GM12891 (cell line): ENCODE measurements at regions not wholly inside any gene's neighbourhood (a gene's known extent, or its start where the extent isn't known, plus 50 kb on each side); places are given as distances from the start of the nearest gene placed in this dataset.

Experiments
- DNase-seq: peaks from one replicate; pipeline ENCODE4 v3.0.0; 2011; ENCODE audit warnings: low spot score; ENCODE audit not compliant: insufficient read length
- FAIRE-seq: peaks from 2 replicates; lab custom pipeline; 2011; peaks lifted over from hg19 to GRCh38; lab: Jason Lieb, UNC
- PAX5 ChIP-seq: IDR thresholded peaks from 2 replicates; pipeline ENCODE4 v1.6.1; 2011; ENCODE audit warnings: low read length, moderate library complexity, mild to moderate bottlenecking; ENCODE audit not compliant: insufficient read depth, severe bottlenecking
- POLR2A ChIP-seq: IDR thresholded peaks from 2 replicates; pipeline ENCODE4 v1.6.1; 2011; ENCODE audit warnings: low read depth, low read length, control low read depth
- POLR2AphosphoS5 ChIP-seq: IDR thresholded peaks from 2 replicates; pipeline ENCODE4 v1.6.1; 2011; ENCODE audit warnings: low read depth, low read length, control low read depth
- POU2F2 ChIP-seq: IDR thresholded peaks from 2 replicates; pipeline ENCODE4 v1.6.1; 2011; ENCODE audit warnings: low read depth, mild to moderate bottlenecking, control low read depth, low read length, moderate library complexity
- SPI1 ChIP-seq: IDR thresholded peaks from 2 replicates; pipeline ENCODE4 v1.6.1; 2011; ENCODE audit warnings: low read depth, low read length, control low read depth
- TAF1 ChIP-seq: IDR thresholded peaks from 2 replicates; pipeline ENCODE4 v1.6.1; 2011; ENCODE audit warnings: low read depth, low read length, control low read depth

DNA sequence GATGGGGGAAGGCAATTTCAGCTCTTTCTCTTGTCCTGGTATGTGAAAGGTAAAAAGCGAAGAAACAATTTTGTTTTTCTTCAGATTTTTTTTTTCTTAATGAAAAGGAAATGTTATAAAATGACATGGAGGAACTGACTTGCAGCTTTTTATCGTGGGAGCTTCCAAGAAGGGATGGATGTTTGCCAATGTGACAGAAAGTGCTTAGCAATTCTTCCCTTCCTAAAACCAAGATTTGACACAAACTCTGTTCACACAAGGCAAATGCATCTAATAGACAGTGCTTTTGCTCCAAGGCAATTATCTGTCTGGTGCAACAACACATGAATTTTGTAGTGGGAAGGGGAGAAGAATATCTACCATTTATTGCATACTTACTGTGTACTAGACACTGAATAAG is 988.5 kb downstream of the CDH11 start:
- DNase-seq, result no peak
- TF ChIP-seq SPI1 (no peak), POU2F2 (no peak), POLR2A (no peak), PAX5 (no peak), POLR2AphosphoS5 (no peak), TAF1 (no peak)
- FAIRE-seq, result no peak

DNA sequence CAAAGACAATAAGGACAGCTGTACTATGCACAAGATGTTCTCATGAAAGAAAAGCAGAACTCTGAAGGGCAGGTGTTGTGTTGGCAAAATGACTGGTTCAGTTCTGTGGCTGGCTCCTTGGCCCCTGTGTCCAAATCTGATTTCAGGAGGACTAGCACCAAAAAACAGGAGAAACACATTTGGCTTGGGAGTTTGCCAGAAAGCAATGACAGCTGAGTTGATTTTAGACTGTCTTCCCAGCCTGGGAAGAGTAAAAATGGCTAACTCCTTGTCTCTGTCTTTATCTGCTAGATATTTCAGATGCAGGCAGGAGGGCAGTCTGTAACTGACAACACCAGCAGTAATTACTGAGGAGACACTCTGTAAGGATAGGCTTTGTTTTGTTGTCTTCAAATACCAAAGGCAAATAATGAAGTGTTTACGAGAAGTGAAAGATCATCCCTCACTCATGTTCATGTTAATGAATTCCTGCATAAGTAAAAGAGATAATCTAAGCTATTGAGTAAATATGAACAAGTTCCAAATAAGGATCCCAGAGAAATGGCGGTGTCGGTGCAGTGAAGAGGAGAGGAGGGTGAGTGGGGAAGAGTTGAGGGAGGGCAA is 989.0 kb downstream of the CDH11 start:
- FAIRE-seq (no peak), DNase-seq (no peak)
- TF ChIP-seq POLR2A (no peak), SPI1 (no peak), TAF1 (no peak), POU2F2 (no peak), POLR2AphosphoS5 (no peak), PAX5 (no peak)

DNA sequence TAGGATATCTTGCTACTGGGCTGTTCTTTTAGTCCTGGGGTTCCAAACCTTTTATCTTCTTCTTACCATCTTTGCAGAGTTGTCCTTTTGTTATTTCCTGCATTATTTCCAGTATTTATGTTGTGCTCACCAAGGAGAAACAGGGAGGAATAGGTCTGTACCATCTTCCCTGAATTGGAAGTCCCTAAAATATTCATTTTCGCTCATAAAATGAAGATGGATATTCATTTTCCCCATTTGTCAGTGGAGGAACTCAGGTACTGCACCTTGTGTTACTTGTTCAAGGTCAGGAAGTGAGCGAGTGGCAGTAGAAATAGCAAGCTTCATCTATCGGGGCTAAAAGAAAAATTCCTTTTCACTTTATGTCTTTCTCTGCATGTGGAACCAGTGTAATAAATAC is 989.7 kb downstream of the CDH11 start:
- TF ChIP-seq POU2F2, result no peak
- FAIRE-seq (no peak), DNase-seq (no peak)

DNA sequence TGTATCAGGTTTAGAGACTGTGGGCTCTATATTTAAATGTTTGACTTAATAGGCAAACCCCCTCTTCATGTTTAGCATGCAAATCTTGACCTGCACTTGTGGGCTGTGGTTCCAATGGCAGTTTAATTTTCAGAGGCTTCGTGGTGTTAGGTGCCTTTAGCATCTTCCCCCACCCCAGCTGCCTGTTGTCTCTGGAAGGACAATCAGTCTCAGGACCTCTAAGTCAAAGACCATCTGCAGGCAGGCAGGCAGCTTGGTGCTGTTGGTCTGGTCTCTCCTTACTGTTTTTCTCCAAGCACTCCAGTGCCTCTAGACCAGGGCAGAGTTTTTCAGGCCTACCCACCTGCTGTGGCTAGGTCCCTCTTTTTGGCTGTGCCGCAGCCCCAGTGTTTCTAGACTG is 990.4 kb downstream of the CDH11 start:
- FAIRE-seq, result no peak
- DNase-seq, result no peak
- no peak for TF ChIP-seq POLR2AphosphoS5
- TF ChIP-seq POU2F2, result no peak
- no peak for TF ChIP-seq TAF1
- no peak for TF ChIP-seq SPI1
- TF ChIP-seq POLR2A, result no peak
- TF ChIP-seq PAX5, result no peak

DNA sequence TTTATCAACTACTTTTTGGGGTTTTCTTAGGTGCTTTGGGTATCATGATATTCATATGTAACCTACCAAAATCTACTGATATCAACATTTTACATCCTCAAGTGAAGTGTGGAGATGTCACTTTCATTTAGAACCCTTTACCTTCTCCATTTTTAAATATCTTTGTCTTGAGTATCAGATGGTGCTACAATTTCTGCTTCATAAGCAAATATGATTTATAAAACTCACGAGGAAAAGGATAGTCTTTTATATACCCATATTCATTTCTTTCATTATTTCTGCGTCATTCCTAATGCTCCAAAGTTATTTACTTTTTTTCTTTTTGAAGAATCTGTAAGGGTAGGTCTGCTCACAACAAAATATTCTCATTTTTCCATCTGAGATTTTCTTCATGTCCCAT is 991.7 kb downstream of the CDH11 start:
- DNase-seq, result no peak
- TF ChIP-seq POU2F2 (no peak), POLR2A (no peak), PAX5 (no peak), POLR2AphosphoS5 (no peak), TAF1 (no peak), SPI1 (no peak)
- no peak for FAIRE-seq

DNA sequence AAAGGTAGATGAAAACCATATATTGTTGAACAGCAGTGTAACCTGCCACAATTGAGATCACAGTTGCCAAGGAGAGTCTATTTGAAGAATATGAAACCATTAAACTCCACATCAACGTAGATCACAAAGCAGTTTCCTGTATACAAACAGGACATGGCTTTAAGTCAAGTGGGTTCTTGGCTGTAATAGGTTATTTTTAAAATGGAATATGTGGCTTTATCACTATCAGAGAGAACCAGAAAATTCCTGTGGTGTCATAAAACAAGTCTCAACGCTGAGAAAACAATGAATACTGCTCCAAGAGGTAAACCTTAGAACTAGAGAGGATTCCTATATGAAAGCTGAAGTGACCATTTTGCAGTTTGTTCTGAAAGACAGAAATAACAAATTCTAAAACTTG is 999.7 kb downstream of the CDH11 start:
- FAIRE-seq (no peak), DNase-seq (no peak)
- TF ChIP-seq TAF1 (no peak), POLR2AphosphoS5 (no peak), POLR2A (no peak)

DNA sequence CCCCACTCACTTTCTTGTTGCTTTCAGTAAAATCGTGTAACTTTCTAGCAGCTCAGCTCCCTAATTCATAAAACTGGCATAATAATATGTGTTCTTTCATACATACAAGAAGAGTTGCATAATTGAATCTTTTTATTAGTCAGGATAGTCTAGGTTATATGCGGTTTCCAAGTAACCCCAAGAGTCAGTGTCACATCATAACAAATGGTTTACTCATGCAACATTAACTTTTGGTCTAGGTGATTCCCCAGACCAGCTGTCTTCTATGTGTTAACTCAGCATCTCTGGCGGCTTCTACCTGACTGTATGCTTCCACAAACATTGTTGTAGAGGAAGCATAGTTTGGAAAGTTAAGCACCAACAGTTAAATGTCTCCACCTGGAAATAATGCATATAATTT is 1000.4 kb downstream of the CDH11 start:
- DNase-seq, result no peak
- TF ChIP-seq TAF1 (no peak), POLR2A (no peak), PAX5 (no peak), SPI1 (no peak), POLR2AphosphoS5 (no peak), POU2F2 (no peak)
- no peak for FAIRE-seq

DNA sequence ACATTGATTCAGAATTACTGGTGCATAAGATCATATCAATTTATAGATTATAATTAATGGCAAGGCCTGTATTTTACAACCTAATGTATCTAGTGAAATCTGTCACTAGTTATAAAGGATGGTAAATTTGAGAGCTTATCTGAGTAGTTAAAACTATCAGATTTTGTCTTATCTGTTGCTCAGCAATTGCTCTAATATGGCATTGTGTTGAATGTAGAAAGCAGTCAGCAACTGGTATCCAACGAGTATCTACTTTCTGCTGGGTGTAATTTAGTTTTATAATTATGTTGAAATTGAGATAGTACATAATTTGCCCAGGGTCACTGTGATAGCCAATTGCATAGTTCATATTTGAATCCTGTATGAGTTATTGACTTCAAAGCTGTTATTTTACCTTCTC is 1005.7 kb downstream of the CDH11 start:
- TF ChIP-seq POU2F2, result no peak
- no peak for TF ChIP-seq POLR2A
- TF ChIP-seq SPI1, result no peak
- TF ChIP-seq PAX5, result no peak
- no peak for TF ChIP-seq POLR2AphosphoS5
- TF ChIP-seq TAF1, result no peak
- FAIRE-seq (no peak), DNase-seq (no peak)

DNA sequence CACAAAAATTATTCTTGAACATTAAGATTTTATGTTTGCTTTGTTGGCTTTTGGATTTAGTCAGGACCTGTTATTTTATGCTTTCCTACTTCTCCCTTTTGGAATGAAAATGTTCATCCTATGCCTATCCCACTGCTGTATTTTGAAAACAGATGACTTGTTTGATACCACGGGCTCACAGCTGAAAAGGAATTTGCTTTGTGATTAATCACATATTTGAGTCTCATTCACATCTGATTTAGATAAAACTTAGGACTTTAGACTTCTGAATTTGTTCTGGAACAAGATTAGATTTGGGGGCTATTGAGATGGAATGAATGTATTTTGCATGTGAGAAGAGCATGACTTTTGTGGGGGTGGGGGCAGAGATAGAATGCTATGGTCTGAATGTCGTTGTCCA is 1012.6 kb downstream of the CDH11 start:
- no peak for DNase-seq
- FAIRE-seq, result no peak
- TF ChIP-seq SPI1 (no peak), TAF1 (no peak), POLR2AphosphoS5 (no peak), POU2F2 (no peak), POLR2A (no peak), PAX5 (no peak)

DNA sequence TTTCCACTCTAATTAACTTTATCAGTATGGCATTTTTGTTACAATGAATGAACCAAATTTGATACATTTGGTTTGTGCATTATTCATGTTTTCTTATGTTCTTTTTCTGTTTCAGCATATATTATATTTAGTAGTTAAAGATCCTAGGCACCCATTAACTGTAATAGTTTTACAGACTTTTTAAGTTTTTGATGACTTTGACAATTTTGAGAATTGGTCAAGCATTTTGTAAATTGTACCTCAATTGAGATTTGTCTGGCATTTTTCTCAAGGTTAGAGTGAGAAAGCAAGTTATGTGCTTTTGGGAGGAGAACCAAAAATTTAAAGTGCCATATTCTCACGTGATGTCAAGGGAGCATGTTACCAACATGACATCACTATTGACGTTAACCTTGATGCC is 1019.2 kb downstream of the CDH11 start:
- FAIRE-seq (no peak), DNase-seq (no peak)
- no peak for TF ChIP-seq POU2F2
- no peak for TF ChIP-seq POLR2A
- no peak for TF ChIP-seq POLR2AphosphoS5
- TF ChIP-seq SPI1, result no peak
- TF ChIP-seq PAX5, result no peak
- no peak for TF ChIP-seq TAF1

DNA sequence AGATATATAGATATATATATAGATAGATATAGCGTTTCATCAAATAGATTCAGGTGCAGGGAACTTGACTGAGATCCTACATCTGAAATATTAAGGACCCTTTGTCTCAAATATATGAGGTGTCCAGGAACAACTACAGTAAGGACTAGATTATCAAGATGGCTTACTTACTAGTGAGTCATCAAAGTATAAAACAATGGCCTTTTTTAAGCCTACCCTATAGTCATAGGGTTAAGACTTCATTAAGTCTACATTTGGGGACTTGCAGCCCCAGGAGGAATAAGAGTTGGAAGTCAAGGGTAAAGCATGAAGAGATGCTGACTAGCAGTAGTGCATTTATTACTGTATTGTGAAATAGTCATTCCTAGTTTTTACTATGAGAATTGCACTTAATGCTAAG is 1023.4 kb downstream of the CDH11 start:
- TF ChIP-seq POLR2AphosphoS5, result no peak
- no peak for TF ChIP-seq PAX5
- TF ChIP-seq SPI1, result no peak
- TF ChIP-seq POLR2A, result no peak
- TF ChIP-seq POU2F2, result no peak
- no peak for TF ChIP-seq TAF1
- FAIRE-seq (no peak), DNase-seq (no peak)
